ENCODE measurements at regions not wholly inside any gene's neighbourhood (a gene's known extent, or its start where the extent isn't known, plus 50 kb on each side); places are given as distances from the start of the nearest gene placed in this dataset.

DNA sequence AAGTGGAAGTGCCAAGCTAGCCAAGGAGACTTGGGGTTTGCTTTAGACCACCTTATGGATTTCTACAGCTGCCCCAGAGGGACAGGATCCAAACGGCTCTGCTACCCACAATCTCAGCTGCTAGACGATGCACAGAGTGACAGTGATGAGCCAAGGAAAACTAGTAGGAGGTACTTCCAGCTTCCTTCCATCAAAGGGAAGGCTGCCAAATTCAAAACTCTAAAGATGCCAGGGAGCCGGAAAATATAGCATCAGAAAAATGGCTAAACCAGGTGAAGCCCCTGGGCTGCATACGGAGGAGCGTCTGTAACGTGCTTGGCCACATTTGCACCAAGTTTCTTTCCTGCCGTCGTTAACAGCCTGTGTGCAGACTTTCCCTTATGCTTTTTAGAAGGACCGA lies 245.5 kb upstream of the ZNF521 start:
- no peak overlapping the region for H3K27ac ChIP-seq
- DNase-seq (ENCODE audit: low spot score), result no peak
- no peak overlapping the region for H3K4me3 ChIP-seq
- TF ChIP-seq, protein P1, sequence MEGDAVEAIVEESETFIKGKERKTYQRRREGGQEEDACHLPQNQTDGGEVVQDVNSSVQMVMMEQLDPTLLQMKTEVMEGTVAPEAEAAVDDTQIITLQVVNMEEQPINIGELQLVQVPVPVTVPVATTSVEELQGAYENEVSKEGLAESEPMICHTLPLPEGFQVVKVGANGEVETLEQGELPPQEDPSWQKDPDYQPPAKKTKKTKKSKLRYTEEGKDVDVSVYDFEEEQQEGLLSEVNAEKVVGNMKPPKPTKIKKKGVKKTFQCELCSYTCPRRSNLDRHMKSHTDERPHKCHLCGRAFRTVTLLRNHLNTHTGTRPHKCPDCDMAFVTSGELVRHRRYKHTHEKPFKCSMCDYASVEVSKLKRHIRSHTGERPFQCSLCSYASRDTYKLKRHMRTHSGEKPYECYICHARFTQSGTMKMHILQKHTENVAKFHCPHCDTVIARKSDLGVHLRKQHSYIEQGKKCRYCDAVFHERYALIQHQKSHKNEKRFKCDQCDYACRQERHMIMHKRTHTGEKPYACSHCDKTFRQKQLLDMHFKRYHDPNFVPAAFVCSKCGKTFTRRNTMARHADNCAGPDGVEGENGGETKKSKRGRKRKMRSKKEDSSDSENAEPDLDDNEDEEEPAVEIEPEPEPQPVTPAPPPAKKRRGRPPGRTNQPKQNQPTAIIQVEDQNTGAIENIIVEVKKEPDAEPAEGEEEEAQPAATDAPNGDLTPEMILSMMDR (IDR thresholded peaks at IDR 0.05), result no peak

DNA sequence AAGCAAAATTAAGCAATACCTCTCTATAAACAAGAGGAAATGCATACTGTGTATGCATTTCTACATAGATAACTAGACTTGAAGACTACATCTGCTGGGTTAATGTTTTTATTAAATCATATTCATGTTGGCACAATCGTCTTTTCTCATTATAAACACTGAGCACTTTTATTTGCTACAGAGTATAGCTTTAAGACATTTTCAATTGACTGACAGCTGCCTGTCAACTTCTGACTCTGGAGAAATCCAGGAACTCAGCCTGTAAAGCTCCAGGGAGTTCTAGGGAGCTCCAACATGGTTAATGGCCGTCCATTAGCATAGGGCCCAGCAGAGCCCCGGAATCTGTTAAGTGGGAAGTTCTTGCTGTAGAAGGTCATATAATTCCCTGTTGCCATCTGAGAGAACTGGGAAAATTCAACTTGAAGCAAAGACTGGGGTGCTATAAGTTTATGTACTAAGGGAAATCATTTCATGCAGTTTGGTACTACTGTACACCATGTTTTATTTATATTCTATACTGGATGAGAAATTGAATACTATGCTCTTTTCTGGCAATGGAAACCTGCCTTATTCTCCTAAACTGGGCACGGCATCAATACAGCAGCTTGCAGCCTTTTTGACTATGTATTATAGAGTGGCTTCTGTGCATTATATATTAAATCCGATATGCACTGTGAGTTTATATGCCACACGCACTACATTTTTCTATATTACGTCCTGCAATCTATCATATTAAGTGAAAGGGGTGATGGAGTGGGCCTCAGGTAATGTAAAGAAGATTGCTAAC lies 243.5 kb upstream of the ZNF521 start:
- Histone ChIP-seq H3K27ac (no peak overlapping the region), H3K4me3 (no peak overlapping the region)
- no peak for DNase-seq (ENCODE audit: low spot score)
- TF ChIP-seq, protein P1 (IDR thresholded peaks at IDR 0.05), result no peak

DNA sequence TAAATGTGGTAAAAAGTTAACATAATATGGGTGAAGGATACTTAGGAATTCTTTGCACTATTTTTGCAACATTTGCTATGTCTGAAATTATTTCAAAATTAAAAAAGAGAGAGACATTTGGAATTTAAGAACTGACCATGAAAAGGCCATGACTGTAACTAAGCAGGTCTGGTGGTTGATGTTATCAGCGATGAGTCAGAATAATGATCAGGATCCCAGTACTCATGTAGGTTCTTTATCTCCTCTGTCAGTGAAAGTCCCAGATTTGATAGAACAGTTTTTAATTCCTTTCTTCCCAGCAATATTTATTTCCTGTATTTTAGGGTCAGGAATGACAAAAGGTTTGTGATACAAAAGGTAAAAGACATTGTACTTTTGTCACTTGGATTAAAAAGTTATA lies 242.4 kb upstream of the ZNF521 start:
- no peak for DNase-seq (ENCODE audit: low spot score)
- H3K27ac ChIP-seq, result no peak overlapping the region
- no peak overlapping the region for H3K4me3 ChIP-seq
- TF ChIP-seq, protein P1 (IDR thresholded peaks at IDR 0.05), result no peak

DNA sequence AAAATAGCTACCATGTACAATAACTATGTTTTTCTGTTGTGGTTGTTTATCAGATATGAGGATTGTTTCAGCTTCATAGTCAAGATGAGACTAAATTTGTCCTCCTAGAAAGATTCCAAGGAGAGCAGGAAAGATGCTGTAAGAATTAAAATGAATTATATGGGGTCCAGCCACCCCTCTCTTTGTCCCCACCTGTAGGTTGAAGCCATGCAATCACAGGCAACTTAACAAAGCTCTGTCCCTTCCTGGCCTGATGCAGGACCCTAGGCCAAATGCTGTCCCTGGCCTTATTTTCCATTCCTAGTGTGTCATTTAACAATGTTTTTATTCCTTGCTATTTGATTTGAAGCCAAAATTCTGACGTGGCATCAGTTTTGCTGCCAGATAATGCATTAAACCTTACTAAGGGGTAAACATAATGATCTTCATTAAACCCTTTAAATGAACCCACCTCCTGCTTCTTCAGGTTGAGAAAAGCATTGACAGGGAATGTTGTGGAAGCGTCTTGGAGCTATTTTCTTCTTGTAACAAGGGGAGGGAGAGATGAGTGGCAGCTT lies 240.9 kb upstream of the ZNF521 start:
- H3K27ac ChIP-seq, result no peak overlapping the region
- H3K4me3 ChIP-seq, result no peak overlapping the region
- DNase-seq (ENCODE audit: low spot score), result no peak
- TF ChIP-seq, protein P1 (IDR thresholded peaks at IDR 0.05), result no peak

DNA sequence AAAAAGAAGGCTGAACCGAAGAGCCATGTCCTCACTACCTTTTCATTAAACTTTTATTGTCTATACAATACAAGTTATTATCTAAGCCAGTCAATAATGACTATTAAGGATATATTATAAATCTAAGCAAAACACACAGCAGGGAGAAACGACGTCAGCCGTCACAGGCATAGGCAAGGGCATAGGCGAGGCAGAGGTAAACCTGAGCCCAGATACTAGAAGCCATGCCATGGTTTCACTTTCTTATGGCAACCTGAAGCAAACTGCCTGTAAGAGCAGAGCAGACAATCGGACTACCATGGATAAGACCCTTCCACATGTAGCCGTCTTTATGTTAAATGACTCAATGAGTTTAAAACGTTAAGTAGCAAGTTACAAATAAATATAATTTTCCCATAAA lies 238.5 kb upstream of the ZNF521 start:
- no peak overlapping the region for H3K4me3 ChIP-seq
- TF ChIP-seq, protein P1 (IDR thresholded peaks at IDR 0.05), result no peak
- no peak overlapping the region for H3K27ac ChIP-seq
- no peak for DNase-seq (ENCODE audit: low spot score)

DNA sequence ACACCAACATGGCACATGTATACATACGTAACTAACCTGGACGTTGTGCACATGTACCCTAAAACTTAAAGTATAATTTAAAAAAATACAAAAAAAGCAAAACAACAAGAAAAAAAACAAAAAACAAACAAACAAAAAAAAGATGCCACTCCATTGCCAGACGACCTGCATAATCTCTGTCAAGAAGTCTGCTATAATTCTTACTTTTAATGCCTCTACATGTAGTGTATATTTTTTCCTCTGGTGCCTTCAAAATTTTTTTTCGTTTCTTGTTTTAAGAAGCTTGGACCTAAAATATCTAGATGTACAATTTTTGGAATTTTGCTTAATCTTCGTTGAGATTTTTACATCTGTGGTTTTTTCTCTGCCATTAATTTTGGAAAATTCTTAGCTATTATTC lies 235.6 kb upstream of the ZNF521 start:
- Histone ChIP-seq H3K27ac (no peak overlapping the region), H3K4me3 (no peak overlapping the region)
- DNase-seq (ENCODE audit: low spot score), result no peak
- TF ChIP-seq, protein P1 (IDR thresholded peaks at IDR 0.05), result no peak

DNA sequence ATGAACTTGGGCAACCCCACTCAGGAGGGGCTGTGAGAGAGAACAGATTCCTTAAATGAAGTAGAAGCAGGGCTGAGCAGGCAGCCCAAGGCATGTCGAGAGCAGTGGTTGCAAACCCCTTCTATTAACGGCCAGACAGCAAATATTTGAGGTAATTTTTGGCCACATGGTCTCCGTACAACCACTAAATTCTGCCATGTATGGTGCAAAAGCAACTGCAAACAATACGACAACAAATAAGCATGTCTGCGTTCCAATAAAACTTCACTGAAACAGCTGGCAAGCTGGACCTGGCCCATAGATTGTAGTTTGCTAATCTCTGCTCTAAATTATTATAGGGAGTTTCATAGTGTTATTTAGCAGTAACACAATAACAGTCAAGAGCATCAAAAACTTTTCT lies 217.0 kb upstream of the ZNF521 start:
- no peak for DNase-seq (ENCODE audit: low spot score)
- H3K27ac ChIP-seq, result no peak overlapping the region
- TF ChIP-seq, protein P1 (IDR thresholded peaks at IDR 0.05), result no peak
- no peak overlapping the region for H3K4me3 ChIP-seq
